HG03025 (cell line): ENCODE measurements at regions not wholly inside any gene's neighbourhood (a gene's known extent, or its start where the extent isn't known, plus 50 kb on each side); places are given as distances from the start of the nearest gene placed in this dataset.

Source experiments
- ATAC-seq: cut with Tn5 transposase; IDR thresholded peaks from one replicate; pipeline ENCODE4 v1.9.1; 2021; ENCODE audit warnings: mild to moderate bottlenecking, moderate library complexity; ENCODE audit not compliant: unreplicated experiment, low FRiP score

GRCh38 chr17:27239046-27239445 is 54.9 kb upstream of the WSB1 start:
- no peak for ATAC-seq

- ATAC-seq = no peak
Measured at GRCh38 chr17:27239584-27239983, 54.3 kb upstream of the WSB1 start.

- no peak for ATAC-seq
Measured at GRCh38 chr17:27240086-27240801, 53.7 kb upstream of the WSB1 start.

GRCh38 chr17:27240802-27241155 is 53.1 kb upstream of the WSB1 start:
- no peak for ATAC-seq

- no peak for ATAC-seq
Measured at GRCh38 chr17:27241346-27241946, 52.5 kb upstream of the WSB1 start.

- ATAC-seq = no peak
Measured at GRCh38 chr17:27242951-27243350, 51.0 kb upstream of the WSB1 start.

- no peak for ATAC-seq
Measured at GRCh38 chr17:27244011-27244410, 49.9 kb upstream of the WSB1 start.
